Memory B cell (primary cell): ENCODE measurements at regions not wholly inside any gene's neighbourhood (a gene's known extent, or its start where the extent isn't known, plus 50 kb on each side); places are given as distances from the start of the nearest gene placed in this dataset.

Experiments
- ATAC-seq: fragments of 150-1000 bp; cut with Tn5 transposase; 2 replicates; pipeline ENCODE4 v1.10.0; 2021; ENCODE audit warnings: low read depth, mild to moderate bottlenecking, moderate library complexity
- DNase-seq, 2 donors: peaks; one replicate each; pipeline ENCODE4 v3.0.0; 2022; ENCODE audit warnings: low spot score in 2 of 2
- H3K27ac Mint-ChIP-seq: one replicate; pipeline ENCODE4 v1.8.0; 2022; ENCODE audit warnings: mild to moderate bottlenecking, moderate library complexity, mixed read lengths
- H3K27me3 Mint-ChIP-seq: one replicate; pipeline ENCODE4 v1.8.0; 2022; ENCODE audit warnings: mixed read lengths
- H3K36me3 Mint-ChIP-seq: one replicate; pipeline ENCODE4 v1.8.0; 2022; ENCODE audit warnings: mild to moderate bottlenecking, mixed read lengths
- H3K4me1 Mint-ChIP-seq: one replicate; pipeline ENCODE4 v1.8.0; 2022; ENCODE audit warnings: mixed read lengths
- H3K4me3 Mint-ChIP-seq: one replicate; pipeline ENCODE4 v1.8.0; 2022; ENCODE audit warnings: mild to moderate bottlenecking, moderate library complexity, mixed read lengths
- H3K9me3 Mint-ChIP-seq: one replicate; pipeline ENCODE4 v1.8.0; 2022; ENCODE audit warnings: mixed read lengths

GRCh38 chr10:89861584-89862301, 160.4 kb downstream of the KIF20B start:
- H3K27ac Mint-ChIP-seq: peak overlapping the region; percentile 81
- DNase-seq (no peak), ATAC-seq (no peak)
- peaks cover 14% of the 10 kb centered on the region for H3K4me1 Mint-ChIP-seq
- H3K9me3 Mint-ChIP-seq: no peaks in the 10 kb centered on the region
- no peaks in the 10 kb centered on the region for H3K36me3 Mint-ChIP-seq
- no peak overlapping the region for H3K4me3 Mint-ChIP-seq
- no peaks in the 10 kb centered on the region for H3K27me3 Mint-ChIP-seq

GRCh38 chr10:89867964-89868363, 166.6 kb downstream of the KIF20B start:
- no peak for DNase-seq
- Mint-ChIP-seq H3K27me3 (no peaks in the 10 kb centered on the region), H3K4me1 (peaks cover 2% of the 10 kb centered on the region), H3K36me3 (no peaks in the 10 kb centered on the region), H3K9me3 (no peaks in the 10 kb centered on the region), H3K27ac (no peak overlapping the region), H3K4me3 (no peak overlapping the region)
- ATAC-seq: no peak

GRCh38 chr10:89869180-89869579, 167.8 kb downstream of the KIF20B start:
- Mint-ChIP-seq H3K4me1 (peaks cover 8% of the 10 kb centered on the region), H3K27me3 (peaks cover 1% of the 10 kb centered on the region)
- ATAC-seq: no peak

GRCh38 chr10:89869592-89870156, 168.3 kb downstream of the KIF20B start:
- H3K27ac Mint-ChIP-seq: no peak overlapping the region
- ATAC-seq: no peak
- no peaks in the 10 kb centered on the region for H3K36me3 Mint-ChIP-seq
- peaks cover 1% of the 10 kb centered on the region for H3K27me3 Mint-ChIP-seq
- no peak for DNase-seq
- H3K4me3 Mint-ChIP-seq: no peak overlapping the region
- H3K9me3 Mint-ChIP-seq: no peaks in the 10 kb centered on the region
- peaks cover 8% of the 10 kb centered on the region for H3K4me1 Mint-ChIP-seq

More at GRCh38 chr10:89869180-89869579, 167.8 kb downstream of the KIF20B start:
- no peak for DNase-seq
- Mint-ChIP-seq H3K27ac (no peak overlapping the region), H3K9me3 (no peaks in the 10 kb centered on the region), H3K4me3 (no peak overlapping the region), H3K36me3 (no peaks in the 10 kb centered on the region)

GRCh38 chr10:89870936-89871335, 169.5 kb downstream of the KIF20B start:
- Mint-ChIP-seq H3K27ac (no peak overlapping the region), H3K4me3 (no peak overlapping the region), H3K4me1 (peaks cover 8% of the 10 kb centered on the region), H3K27me3 (peaks cover 1% of the 10 kb centered on the region), H3K9me3 (no peaks in the 10 kb centered on the region), H3K36me3 (no peaks in the 10 kb centered on the region)
- ATAC-seq (no peak), DNase-seq (no peak)

- H3K4me1 Mint-ChIP-seq: peaks cover 5% of the 10 kb centered on the region
- H3K9me3 Mint-ChIP-seq: no peaks in the 10 kb centered on the region
- peak in 1 of 2 donors; percentile 13 for DNase-seq
- ATAC-seq: peak; percentile 94
- peak overlapping the region; percentile 67 for H3K27ac Mint-ChIP-seq
- H3K27me3 Mint-ChIP-seq: peaks cover 1% of the 10 kb centered on the region
- no peak overlapping the region for H3K4me3 Mint-ChIP-seq
- no peaks in the 10 kb centered on the region for H3K36me3 Mint-ChIP-seq
These were observed 171.7 kb downstream of the KIF20B start for GRCh38 chr10:89873055-89873454.

- peaks cover 5% of the 10 kb centered on the region for H3K4me1 Mint-ChIP-seq
- H3K9me3 Mint-ChIP-seq: no peaks in the 10 kb centered on the region
- no peak overlapping the region for H3K27ac Mint-ChIP-seq
- no peak overlapping the region for H3K4me3 Mint-ChIP-seq
- H3K36me3 Mint-ChIP-seq: no peaks in the 10 kb centered on the region
- no peak for DNase-seq
- peaks cover 1% of the 10 kb centered on the region for H3K27me3 Mint-ChIP-seq
- no peak for ATAC-seq
These were observed 174.2 kb downstream of the KIF20B start for GRCh38 chr10:89875557-89875956.

- ATAC-seq: no peak
These were observed 177.7 kb downstream of the KIF20B start for GRCh38 chr10:89879121-89879520.

GRCh38 chr10:89887406-89887805, 186.0 kb downstream of the KIF20B start:
- DNase-seq (peak in 1 of 2 donors; percentile 10), ATAC-seq (peak; percentile 42)
- Mint-ChIP-seq H3K27me3 (peaks cover 2% of the 10 kb centered on the region), H3K4me3 (peak overlapping the region; percentile 78), H3K9me3 (peaks cover 3% of the 10 kb centered on the region), H3K27ac (peak overlapping the region; percentile 99), H3K36me3 (peaks cover 2% of the 10 kb centered on the region), H3K4me1 (peaks cover 35% of the 10 kb centered on the region)

More at GRCh38 chr10:89879121-89879520, 177.7 kb downstream of the KIF20B start:
- peaks cover 2% of the 10 kb centered on the region for H3K27me3 Mint-ChIP-seq
- H3K9me3 Mint-ChIP-seq: peaks cover 12% of the 10 kb centered on the region
- H3K27ac Mint-ChIP-seq: no peak overlapping the region
- peaks cover 5% of the 10 kb centered on the region for H3K36me3 Mint-ChIP-seq
- no peak for DNase-seq
- no peak overlapping the region for H3K4me3 Mint-ChIP-seq
- H3K4me1 Mint-ChIP-seq: no peaks in the 10 kb centered on the region

- no peaks in the 10 kb centered on the region for H3K9me3 Mint-ChIP-seq
- H3K36me3 Mint-ChIP-seq: no peaks in the 10 kb centered on the region
- peak overlapping the region; percentile 99 for H3K27ac Mint-ChIP-seq
- ATAC-seq (peak; percentile 79), DNase-seq (peak in 1 of 2 donors; percentile 38)
- H3K4me3 Mint-ChIP-seq: peak overlapping the region; percentile 78
- peaks cover 35% of the 10 kb centered on the region for H3K4me1 Mint-ChIP-seq
- no peaks in the 10 kb centered on the region for H3K27me3 Mint-ChIP-seq
These were observed 186.4 kb downstream of the KIF20B start for GRCh38 chr10:89887830-89888229.

- H3K36me3 Mint-ChIP-seq: no peaks in the 10 kb centered on the region
These were observed 187.1 kb downstream of the KIF20B start for GRCh38 chr10:89888321-89889070.

GRCh38 chr10:89889606-89890005, 188.2 kb downstream of the KIF20B start:
- H3K27ac Mint-ChIP-seq: peak overlapping the region; percentile 99
- H3K4me3 Mint-ChIP-seq: peak overlapping the region; percentile 6
- no peak for DNase-seq
- H3K9me3 Mint-ChIP-seq: no peaks in the 10 kb centered on the region
- ATAC-seq: no peak
- peaks cover 35% of the 10 kb centered on the region for H3K4me1 Mint-ChIP-seq
- no peaks in the 10 kb centered on the region for H3K36me3 Mint-ChIP-seq
- H3K27me3 Mint-ChIP-seq: no peaks in the 10 kb centered on the region

More at GRCh38 chr10:89888321-89889070, 187.1 kb downstream of the KIF20B start:
- Mint-ChIP-seq H3K4me3 (peak overlapping the region; percentile 42), H3K9me3 (no peaks in the 10 kb centered on the region), H3K27ac (peak overlapping the region; percentile 99), H3K27me3 (no peaks in the 10 kb centered on the region), H3K4me1 (peaks cover 35% of the 10 kb centered on the region)
- ATAC-seq: peak; percentile 71
- DNase-seq: peak in 1 of 2 donors; percentile 26

GRCh38 chr10:89891006-89891535, 189.7 kb downstream of the KIF20B start:
- no peaks in the 10 kb centered on the region for H3K36me3 Mint-ChIP-seq
- ATAC-seq: no peak
- H3K4me1 Mint-ChIP-seq: peaks cover 35% of the 10 kb centered on the region
- H3K4me3 Mint-ChIP-seq: no peak overlapping the region
- no peak for DNase-seq
- no peaks in the 10 kb centered on the region for H3K9me3 Mint-ChIP-seq
- H3K27me3 Mint-ChIP-seq: no peaks in the 10 kb centered on the region
- peak overlapping the region; percentile 99 for H3K27ac Mint-ChIP-seq

- Mint-ChIP-seq H3K4me3 (no peak overlapping the region), H3K27me3 (no peaks in the 10 kb centered on the region), H3K9me3 (peaks cover 3% of the 10 kb centered on the region), H3K4me1 (peaks cover 21% of the 10 kb centered on the region), H3K27ac (no peak overlapping the region), H3K36me3 (peaks cover 4% of the 10 kb centered on the region)
- ATAC-seq (no peak), DNase-seq (no peak)
These were observed 192.7 kb downstream of the KIF20B start for GRCh38 chr10:89894051-89894450.
